K562 (cell line): ENCODE measurements at regions not wholly inside any gene's neighbourhood (a gene's known extent, or its start where the extent isn't known, plus 50 kb on each side); places are given as distances from the start of the nearest gene placed in this dataset.

Experiments
- ATAC-seq: fragments of 200-7000 bp; cut with Tn5 transposase; 3 replicates; pipeline ENCODE4 v1.9.1; 2020; ENCODE audit warnings: moderate library complexity
- BruUV-seq: library from RNA; stranded (reverse); fragments of 400-500 nt; replicated peaks from 2 replicates; lab custom pipeline; 2021; lab: Mats Ljungman, UMichigan
- CTCF ChIA-PET: fragments of 300-600 bp; formaldehyde crosslinking; extraction: SDS; loops from one replicate; lab custom pipeline; 2021; ENCODE audit warnings: low intra/inter-chr PET ratio; lab: Yijun Ruan, JAX
- POLR2A ChIA-PET: fragments of 300-600, 350-650 bp; sonication (Branson Sonifier 250); formaldehyde crosslinking; extraction: SDS; loops from one replicate; lab custom pipeline; 2021; ENCODE audit warnings: antibody characterized with exemption, inconsistent platforms; lab: Yijun Ruan, JAX
- DNase-seq, 4 experiments: peaks; one replicate each; pipeline versions ENCODE4 v3.0.0 to v3.0.0-alpha.2; 2011 to 2018; ENCODE audit warnings: low spot score in 3 of 4, mixed read lengths in 3 of 4; ENCODE audit errors: extremely low read depth in 1 of 4
- FAIRE-seq: peaks from 2 replicates; lab custom pipeline; 2011; peaks lifted over from hg19 to GRCh38; lab: Jason Lieb, UNC
- H2AFZ ChIP-seq: 2 replicates; pipeline ENCODE4 v1.6.0; 2011; ENCODE audit warnings: low read depth, low read length, control low read depth, inconsistent platforms
- H3K27ac ChIP-seq: fragments of 200-600 bp; 3 replicates; pipeline ENCODE4 v1.8.0; 2011; ENCODE audit warnings: low read depth, mild to moderate bottlenecking, control low read depth, inconsistent platforms, low read length, moderate library complexity, mixed read lengths; ENCODE audit errors: extremely low read depth
- H3K27me3 ChIP-seq, 2 experiments: fragments of 300-600 bp in 1 of 2; 2 replicates in 1 of 2; 3 replicates in 1 of 2; pipeline versions ENCODE4 v1.6.0 to v1.8.0; 2011; ENCODE audit warnings: inconsistent platforms in 2 of 2, low read length in 2 of 2, mild to moderate bottlenecking in 1 of 2, mixed read lengths in 1 of 2, moderate library complexity in 1 of 2; ENCODE audit not compliant: control insufficient read depth in 2 of 2, insufficient read depth in 2 of 2
- H3K36me3 ChIP-seq: fragments of 300-600 bp; 3 replicates; pipeline ENCODE4 v1.8.0; 2011; ENCODE audit warnings: mild to moderate bottlenecking, low read length, inconsistent platforms; ENCODE audit not compliant: control insufficient read depth, insufficient read depth
- H3K4me1 ChIP-seq, 2 experiments: fragments of 200-600 bp in 1 of 2; replicated peaks in 1 of 2; 2 replicates in 1 of 2; 3 replicates in 1 of 2; pipeline versions ENCODE4 v1.5.1 to v1.8.0; 2011; ENCODE audit warnings: inconsistent platforms in 2 of 2, low read length in 2 of 2, mild to moderate bottlenecking in 1 of 2, mixed read lengths in 1 of 2, moderate library complexity in 1 of 2; ENCODE audit not compliant: control insufficient read depth in 2 of 2, insufficient read depth in 2 of 2
- H3K4me2 ChIP-seq: 2 replicates; pipeline ENCODE4 v1.6.1; 2011; ENCODE audit warnings: low read length, control low read depth, inconsistent platforms, mixed read lengths; ENCODE audit not compliant: insufficient read depth
- H3K4me3 ChIP-seq: fragments of 200-600 bp; sonication (generic), shearing (Covaris generic); 2 replicates; pipeline ENCODE4 v1.5.1; 2016; ENCODE audit warnings: control low read depth, inconsistent platforms
- H3K79me2 ChIP-seq: fragments of 200-600 bp; 3 replicates; pipeline ENCODE4 v1.8.0; 2011; ENCODE audit warnings: low read length, inconsistent platforms; ENCODE audit not compliant: control insufficient read depth, insufficient read depth
- H3K9ac ChIP-seq, 2 experiments: 2 replicates each; pipeline versions ENCODE4 v1.6.0 to v1.6.1; 2011; ENCODE audit warnings: low read depth in 2 of 2, low read length in 2 of 2, control low read depth in 1 of 2, inconsistent platforms in 1 of 2, mild to moderate bottlenecking in 1 of 2, mixed read lengths in 1 of 2; ENCODE audit not compliant: insufficient read depth in 1 of 2
- H3K9me1 ChIP-seq: one replicate; pipeline ENCODE4 v1.6.0; 2011; ENCODE audit warnings: inconsistent platforms, mild to moderate bottlenecking, low read length, moderate library complexity; ENCODE audit not compliant: control insufficient read depth, insufficient read depth
- H3K9me3 ChIP-seq: replicated peaks from 2 replicates; pipeline ENCODE4 v1.5.1; 2011; ENCODE audit warnings: low read depth, low read length, inconsistent platforms; ENCODE audit not compliant: control insufficient read depth, insufficient read depth
- H4K20me1 ChIP-seq: replicated peaks from 2 replicates; pipeline ENCODE4 v1.6.1; 2011; ENCODE audit warnings: low read length, inconsistent platforms, mixed read lengths; ENCODE audit not compliant: control insufficient read depth, insufficient read depth
- CHD2 ChIP-seq: IDR thresholded peaks from 2 replicates; pipeline ENCODE4 v1.6.1; 2011; ENCODE audit warnings: low read depth, low read length
- GABPB2 ChIP-seq: fragments of 250-450 bp; sonication (Bioruptor Pico); conservative IDR thresholded peaks from 2 replicates; pipeline ENCODE4 v1.5.1; 2021; ENCODE audit warnings: mild to moderate bottlenecking
- IRF2 ChIP-seq: sonication (generic); formaldehyde crosslinking; IDR thresholded peaks from 2 replicates; pipeline ENCODE4 v1.8.1; 2022; ENCODE audit warnings: mild to moderate bottlenecking, missing genetic modification reagents
- MYBL2 ChIP-seq, 2 experiments: fragments of 450-650 bp in 1 of 2; sonication (generic) in 1 of 2; formaldehyde crosslinking in 1 of 2; IDR thresholded peaks; 2 replicates each; pipeline versions ENCODE4 v1.6.1 to v1.8.1; 2017 to 2022; ENCODE audit warnings: borderline replicate concordance in 1 of 2, inconsistent platforms in 1 of 2, low read depth in 1 of 2, mild to moderate bottlenecking in 1 of 2, missing genetic modification reagents in 1 of 2, moderate library complexity in 1 of 2
- PURB ChIP-seq: sonication (generic); formaldehyde crosslinking; IDR thresholded peaks from 2 replicates; pipeline ENCODE4 v1.9.0; 2021; ENCODE audit warnings: low read depth, mild to moderate bottlenecking, missing genetic modification reagents
- RBM34 ChIP-seq: fragments of 200-400 bp; formaldehyde crosslinking; IDR thresholded peaks from 2 replicates; pipeline ENCODE4 v1.6.1; 2018; ENCODE audit warnings: low read length, borderline replicate concordance; ENCODE audit not compliant: insufficient read depth
- RUNX1 ChIP-seq: sonication (generic); IDR thresholded peaks from 2 replicates; pipeline ENCODE4 v1.6.1; 2016; ENCODE audit warnings: antibody characterized with exemption, low read depth
- SIN3B ChIP-seq: fragments of 450-650 bp; IDR thresholded peaks from 2 replicates; pipeline ENCODE4 v1.6.1; 2017; ENCODE audit warnings: low read depth, mild to moderate bottlenecking, moderate library complexity
- SMAD3 ChIP-seq: fragments of 450-650 bp; formaldehyde crosslinking; conservative IDR thresholded peaks from 2 replicates; pipeline ENCODE4 v1.4.0; 2020; ENCODE audit warnings: mild to moderate bottlenecking
- TFAP4 ChIP-seq: sonication (generic); formaldehyde crosslinking; IDR thresholded peaks from 2 replicates; pipeline ENCODE4 v1.8.0; 2022; ENCODE audit warnings: missing genetic modification reagents, mild to moderate bottlenecking, moderate library complexity, borderline replicate concordance
- ZC3H4 ChIP-seq: sonication (generic); formaldehyde crosslinking; IDR thresholded peaks from 2 replicates; pipeline ENCODE4 v1.9.0; 2021; ENCODE audit warnings: missing genetic modification reagents, borderline replicate concordance
- ZHX1 ChIP-seq: fragments of 150-350 bp; conservative IDR thresholded peaks from 2 replicates; pipeline ENCODE4 v1.6.1; 2014; ENCODE audit warnings: low read length
- ZNF121 ChIP-seq: sonication (generic); formaldehyde crosslinking; conservative IDR thresholded peaks from 2 replicates; pipeline ENCODE4 v1.8.0; 2022; ENCODE audit warnings: missing genetic modification reagents
- ZNF134 ChIP-seq: fragments of 250-450 bp; sonication (Bioruptor Pico); conservative IDR thresholded peaks from 2 replicates; pipeline ENCODE4 v1.4.0; 2020
- ZNF41 ChIP-seq: fragments of 250-450 bp; sonication (Bioruptor Pico); conservative IDR thresholded peaks from 2 replicates; pipeline ENCODE4 v1.4.0; 2020; ENCODE audit warnings: mild to moderate bottlenecking
- ZSCAN29 ChIP-seq: fragments of 450-650 bp; IDR thresholded peaks from 2 replicates; pipeline ENCODE4 v1.6.1; 2017
- WGBS: fragments of 100-300 bp; shearing (Covaris generic); methylation state at CpG from one replicate; pipeline ENCODE4 v1.1.6; 2016; ENCODE audit warnings: low coverage, mixed read lengths; ENCODE audit not compliant: insufficient coverage; ENCODE audit errors: missing lambda C conversion rate; 5-methylcytosine and 5-hydroxymethylcytosine counted together
- in situ Hi-C: fragments of 300-500 bp; cut with MboI; formaldehyde crosslinking; loops from 4 replicates; pipeline ENCODE4 v1.15.0; 2018; ENCODE audit warnings: inconsistent platforms, mixed read lengths
- intact Hi-C: fragments of 100-400 bp; cut with micrococcal nuclease; formaldehyde crosslinking; loops from 2 replicates; pipeline ENCODE4 v1.14.2; 2022

GRCh38 chr4:178340468-178340867 lies 898.2 kb upstream of the AGA start:
- TF ChIP-seq GABPB2 (no peak), RUNX1 (no peak), ZC3H4 (CRISPR knock-in tag) (no peak)
- H4K20me1 ChIP-seq = no peaks in the 10 kb centered on the region
- H3K27me3 ChIP-seq = no peaks in the 10 kb centered on the region
- no peak overlapping the region for H3K4me3 ChIP-seq
- no peak overlapping the region for H3K9ac ChIP-seq
- FAIRE-seq (no peak), ATAC-seq (no peak), DNase-seq (no peak)
- no peak overlapping the region for H2AFZ ChIP-seq
- in situ Hi-C loops (no loop called here), intact Hi-C loops (no loop called here)
- no TSS peak for BruUV-seq
- H3K4me1 ChIP-seq = no peaks in the 10 kb centered on the region
- no peaks in the 10 kb centered on the region for H3K9me1 ChIP-seq
- WGBS = 0% methylated on average over 6 of the region's 7 CpGs
- POLR2A ChIA-PET = no interaction called here
- CTCF ChIA-PET = no interaction called here
- no peaks in the 10 kb centered on the region for H3K79me2 ChIP-seq
- H3K9me3 ChIP-seq = no peaks in the 10 kb centered on the region
- H3K36me3 ChIP-seq = no peaks in the 10 kb centered on the region
- H3K27ac ChIP-seq = no peak overlapping the region
- no peak overlapping the region for H3K4me2 ChIP-seq

GRCh38 chr4:178344096-178344495 lies 901.9 kb upstream of the AGA start:
- H3K4me1 ChIP-seq = no peaks in the 10 kb centered on the region
- ChIA-PET CTCF (no interaction called here), POLR2A (no interaction called here)
- H3K4me2 ChIP-seq = no peak overlapping the region
- H3K27me3 ChIP-seq = no peaks in the 10 kb centered on the region; a peak in 1 of 5 replicates
- no peak overlapping the region for H3K27ac ChIP-seq
- in situ Hi-C loops = no loop called here
- FAIRE-seq = no peak
- no peaks in the 10 kb centered on the region for H3K9me1 ChIP-seq
- H3K4me3 ChIP-seq = no peak overlapping the region
- no peaks in the 10 kb centered on the region for H3K79me2 ChIP-seq
- no peak for DNase-seq
- no TSS peak for BruUV-seq
- H3K36me3 ChIP-seq = no peaks in the 10 kb centered on the region
- intact Hi-C loops = no loop called here
- no peak for ATAC-seq
- H4K20me1 ChIP-seq = no peaks in the 10 kb centered on the region
- H3K9me3 ChIP-seq = no peaks in the 10 kb centered on the region
- H2AFZ ChIP-seq = no peak overlapping the region
- no peak overlapping the region for H3K9ac ChIP-seq
- TF ChIP-seq MYBL2 (IDR thresholded peaks at IDR 0.05; ENCODE audit: low read depth) (no peak), MYBL2 (CRISPR knock-in tag; IDR thresholded peaks at IDR 0.05; ENCODE audit: borderline replicate concordance) (no peak), SIN3B (no peak), ZNF134 (CRISPR knock-in tag) (no peak), ZNF121 (CRISPR knock-in tag) (no peak), ZSCAN29 (no peak), TFAP4 (CRISPR knock-in tag) (no peak), CHD2 (no peak), SMAD3 (CRISPR knock-in tag) (no peak), IRF2 (CRISPR knock-in tag) (no peak), RBM34 (no peak), PURB (CRISPR knock-in tag) (no peak), ZHX1 (no peak), ZNF41 (CRISPR knock-in tag) (no peak)
